NCI-H526 (cell line): ENCODE measurements at regions not wholly inside any gene's neighbourhood (a gene's known extent, or its start where the extent isn't known, plus 50 kb on each side); places are given as distances from the start of the nearest gene placed in this dataset.
"Not testable (repeated sequence)": the region's sequence is repeated elsewhere in the genome, so short reads cannot be mapped to it uniquely, and the experiment has no call there.

ENCODE experiments used
- DNase-seq, 2 experiments: peaks; one replicate each; lab custom pipeline; 2025; lab: John Stamatoyannopoulos, UW

GRCh38 chr13:18663222-18663621 is 518.4 kb downstream of the TUBA3C start:
- DNase-seq, result not testable (repeated sequence)

- peak in 1 of 2 experiments; percentile 66 for DNase-seq
Observed at GRCh38 chr13:18643644-18644172, 537.9 kb downstream of the TUBA3C start.

- DNase-seq, result not testable (repeated sequence)
Observed at GRCh38 chr13:18628928-18629327, 552.7 kb downstream of the TUBA3C start.

GRCh38 chr13:18628428-18628827 is 553.2 kb downstream of the TUBA3C start:
- no peak for DNase-seq

- not testable (repeated sequence) for DNase-seq
Observed at GRCh38 chr13:18624061-18624460, 557.6 kb downstream of the TUBA3C start.

- DNase-seq, result not testable (repeated sequence)
Observed at GRCh38 chr13:18618442-18618841, 563.2 kb downstream of the TUBA3C start.

GRCh38 chr13:18610476-18610875 is 571.1 kb downstream of the TUBA3C start:
- DNase-seq, result not testable (repeated sequence)

GRCh38 chr13:18609371-18609770 is 572.3 kb downstream of the TUBA3C start:
- DNase-seq, result not testable (repeated sequence)

- not testable (repeated sequence) for DNase-seq
Observed at GRCh38 chr13:18608851-18609250, 572.8 kb downstream of the TUBA3C start.

GRCh38 chr13:18600366-18600765 is 581.3 kb downstream of the TUBA3C start:
- DNase-seq, result not testable (repeated sequence)

GRCh38 chr13:18599791-18600211 is 581.8 kb downstream of the TUBA3C start:
- DNase-seq, result peak in 1 of 2 experiments; percentile 47

GRCh38 chr13:18598543-18598942 is 583.1 kb downstream of the TUBA3C start:
- peak in 1 of 2 experiments; percentile 18 for DNase-seq

- not testable (repeated sequence) for DNase-seq
Observed at GRCh38 chr13:18597940-18598339, 583.7 kb downstream of the TUBA3C start.

- DNase-seq, result not testable (repeated sequence)
Observed at GRCh38 chr13:18577103-18577502, 604.5 kb downstream of the TUBA3C start.

GRCh38 chr13:18567890-18568289 is 613.7 kb downstream of the TUBA3C start:
- DNase-seq, result not testable (repeated sequence)
